ENCODE measurements at regions not wholly inside any gene's neighbourhood (a gene's known extent, or its start where the extent isn't known, plus 50 kb on each side); places are given as distances from the start of the nearest gene placed in this dataset.

- Histone ChIP-seq H3K4me3 (no peak overlapping the region), H3K27ac (no peak overlapping the region), H3K36me3 (no peaks in the 10 kb centered on the region), H3K9me3 (no peaks in the 10 kb centered on the region), H3K27me3 (no peaks in the 10 kb centered on the region), H3K4me1 (peaks cover 0 to 4% (median 2%) of the 10 kb centered on the region in 4 donors)
- DNase-seq = peak in 1 of 2 donors; percentile 89
- TF ChIP-seq POLR2AphosphoS5 (IDR thresholded peaks at IDR 0.05) (no peak), POLR2A (IDR thresholded peaks at IDR 0.05) (no peak), CTCF (IDR thresholded peaks at IDR 0.05) (no peak), EP300 (IDR thresholded peaks at IDR 0.05) (no peak)
- 39 to 58% (median 46%) methylated on average over 2 of the region's 2 CpGs for WGBS, 5 donors
- intact Hi-C loops (cut with DNase I; ENCODE audit: low total_unique reads) = no loop called here
These were observed 96.8 kb upstream of the CXXC4 start for GRCh38 chr4:104591510-104591911.

- peak in 1 of 2 donors; percentile 21 for DNase-seq
- peaks cover 0 to 4% (median 2%) of the 10 kb centered on the region in 4 donors for H3K4me1 ChIP-seq
- H3K27ac ChIP-seq = peak overlapping the region in 1 of 5 donors; percentile 57
- H3K9me3 ChIP-seq = no peaks in the 10 kb centered on the region
- H3K4me3 ChIP-seq = no peak overlapping the region
- no peaks in the 10 kb centered on the region for H3K36me3 ChIP-seq
- TF ChIP-seq POLR2A (IDR thresholded peaks at IDR 0.05) = no peak
- TF ChIP-seq POLR2AphosphoS5 (IDR thresholded peaks at IDR 0.05) = no peak
- no peak for TF ChIP-seq CTCF (IDR thresholded peaks at IDR 0.05)
- no peak for TF ChIP-seq EP300 (IDR thresholded peaks at IDR 0.05)
- WGBS, 5 donors = 70 to 85% (median 75%) methylated on average over 2 of the region's 2 CpGs
- no peaks in the 10 kb centered on the region for H3K27me3 ChIP-seq
- intact Hi-C loops (cut with DNase I; ENCODE audit: low total_unique reads) = no loop called here
These were observed 97.5 kb upstream of the CXXC4 start for GRCh38 chr4:104592183-104592582.

- Histone ChIP-seq H3K9me3 (no peaks in the 10 kb centered on the region), H3K36me3 (no peaks in the 10 kb centered on the region), H3K4me1 (peaks cover 0 to 4% (median 2%) of the 10 kb centered on the region in 4 donors), H3K27ac (peak overlapping the region in 4 of 5 donors; percentile 7 to 59 (median 46)), H3K4me3 (peak overlapping the region in 1 of 4 donors; percentile 19), H3K27me3 (no peaks in the 10 kb centered on the region)
- peak in 1 of 2 donors; percentile 59 for DNase-seq
- intact Hi-C loops (cut with DNase I; ENCODE audit: low total_unique reads) = no loop called here
- WGBS, 5 donors = 42 to 49% (median 43%) methylated on average over 7 of the region's 7 CpGs
- TF ChIP-seq POLR2A (IDR thresholded peaks at IDR 0.05) = no peak
- peak in 1 of 3 donors; percentile 2 for TF ChIP-seq POLR2AphosphoS5 (IDR thresholded peaks at IDR 0.05)
These were observed 98.3 kb upstream of the CXXC4 start for GRCh38 chr4:104593019-104593418.

- Histone ChIP-seq H3K9me3 (no peaks in the 10 kb centered on the region), H3K4me1 (peaks cover 0 to 4% (median 2%) of the 10 kb centered on the region in 4 donors), H3K4me3 (no peak overlapping the region), H3K36me3 (no peaks in the 10 kb centered on the region), H3K27me3 (no peaks in the 10 kb centered on the region), H3K27ac (no peak overlapping the region)
- WGBS, 5 donors = 59 to 73% (median 67%) methylated on average over 5 of the region's 5 CpGs
- no peak for TF ChIP-seq CTCF (IDR thresholded peaks at IDR 0.05)
- TF ChIP-seq POLR2A (IDR thresholded peaks at IDR 0.05) = no peak
- no peak for TF ChIP-seq POLR2AphosphoS5 (IDR thresholded peaks at IDR 0.05)
- intact Hi-C loops (cut with DNase I; ENCODE audit: low total_unique reads) = no loop called here
- no peak for DNase-seq
These were observed 101.5 kb upstream of the CXXC4 start for GRCh38 chr4:104596189-104596588.

- Histone ChIP-seq H3K27ac (no peak overlapping the region), H3K4me1 (no peaks in the 10 kb centered on the region), H3K9me3 (peaks cover 0 to 10% (median 5%) of the 10 kb centered on the region in 4 donors), H3K36me3 (no peaks in the 10 kb centered on the region), H3K4me3 (no peak overlapping the region), H3K27me3 (no peaks in the 10 kb centered on the region)
- TF ChIP-seq POLR2A (IDR thresholded peaks at IDR 0.05) (no peak), EP300 (IDR thresholded peaks at IDR 0.05) (no peak), POLR2AphosphoS5 (IDR thresholded peaks at IDR 0.05) (no peak)
- DNase-seq = no peak
- intact Hi-C loops (cut with DNase I; ENCODE audit: low total_unique reads) = no loop called here
- 71 to 96% (median 86%) methylated on average over 1 of the region's 1 CpG for WGBS, 5 donors
These were observed 120.8 kb upstream of the CXXC4 start for GRCh38 chr4:104615496-104615895.
